H9 (cell line): ENCODE measurements at regions not wholly inside any gene's neighbourhood (a gene's known extent, or its start where the extent isn't known, plus 50 kb on each side); places are given as distances from the start of the nearest gene placed in this dataset.

Experiments
- DNase-seq: peaks from one replicate; pipeline ENCODE4 v3.0.0-alpha.2; 2017
- H2AFZ ChIP-seq: one replicate; pipeline ENCODE4 v1.6.1; 2013; ENCODE audit warnings: mild to moderate bottlenecking, low read length, control low read depth, moderate library complexity
- H2AK5ac ChIP-seq: 2 replicates; pipeline ENCODE4 v1.6.1; 2013; ENCODE audit warnings: low read length, control low read depth, mixed read lengths; ENCODE audit not compliant: insufficient read length
- H2BK120ac ChIP-seq: one replicate; pipeline ENCODE4 v1.6.1; 2013; ENCODE audit warnings: low read depth, mild to moderate bottlenecking, low read length, control low read depth, inconsistent platforms; ENCODE audit not compliant: poor library complexity, severe bottlenecking
- H2BK12ac ChIP-seq: 2 replicates; pipeline ENCODE4 v1.6.1; 2013; ENCODE audit warnings: low read length, control low read depth, mixed read lengths, low read depth; ENCODE audit not compliant: insufficient read length
- H2BK15ac ChIP-seq: 2 replicates; pipeline ENCODE4 v1.6.1; 2013; ENCODE audit warnings: low read depth, low read length, control low read depth
- H2BK20ac ChIP-seq: one replicate; pipeline ENCODE4 v1.6.1; 2013; ENCODE audit warnings: low read depth, mild to moderate bottlenecking, low read length, control low read depth, inconsistent platforms; ENCODE audit not compliant: poor library complexity, severe bottlenecking
- H2BK5ac ChIP-seq: 2 replicates; pipeline ENCODE4 v1.6.1; 2013; ENCODE audit warnings: low read length, control low read depth, mixed read lengths; ENCODE audit not compliant: insufficient read length
- H3K14ac ChIP-seq: 2 replicates; pipeline ENCODE4 v1.6.1; 2013; ENCODE audit warnings: low read length, control low read depth; ENCODE audit not compliant: insufficient read depth
- H3K18ac ChIP-seq: 2 replicates; pipeline ENCODE4 v1.6.1; 2013; ENCODE audit warnings: low read depth, mild to moderate bottlenecking, mixed read lengths, low read length, control low read depth; ENCODE audit not compliant: insufficient read length
- H3K23ac ChIP-seq: 2 replicates; pipeline ENCODE4 v1.6.1; 2013; ENCODE audit warnings: low read length, control low read depth, mixed read lengths, low read depth; ENCODE audit not compliant: insufficient read length
- H3K23me2 ChIP-seq: 2 replicates; pipeline ENCODE4 v1.6.1; 2013; ENCODE audit warnings: low read depth, mild to moderate bottlenecking, mixed read lengths, low read length, control low read depth; ENCODE audit not compliant: insufficient read length, poor library complexity, severe bottlenecking
- H3K27ac ChIP-seq: 2 replicates; pipeline ENCODE4 v1.5.1; 2013; ENCODE audit warnings: low read length, control low read depth, mixed read lengths, low read depth; ENCODE audit not compliant: insufficient read length
- H3K27me3 ChIP-seq: 2 replicates; pipeline ENCODE4 v1.6.1; 2013; ENCODE audit warnings: low read length, control low read depth, inconsistent platforms; ENCODE audit not compliant: insufficient read depth
- H3K4ac ChIP-seq: 2 replicates; pipeline ENCODE4 v1.6.1; 2013; ENCODE audit warnings: low read depth, mild to moderate bottlenecking, control low read depth, inconsistent platforms, low read length, moderate library complexity
- H3K4me1 ChIP-seq: 2 replicates; pipeline ENCODE4 v1.6.1; 2013; ENCODE audit warnings: low read length, control low read depth, inconsistent platforms; ENCODE audit not compliant: insufficient read depth
- H3K4me2 ChIP-seq: 2 replicates; pipeline ENCODE4 v1.6.1; 2013; ENCODE audit warnings: low read length, control low read depth, mixed read lengths; ENCODE audit not compliant: insufficient read length, insufficient read depth
- H3K56ac ChIP-seq: 2 replicates; pipeline ENCODE4 v1.6.1; 2013; ENCODE audit warnings: low read depth, mild to moderate bottlenecking, mixed read lengths, low read length, control low read depth; ENCODE audit not compliant: insufficient read length
- H3K79me1 ChIP-seq: 2 replicates; pipeline ENCODE4 v1.6.1; 2013; ENCODE audit warnings: low read depth, mild to moderate bottlenecking, moderate library complexity, low read length, control low read depth, inconsistent platforms; ENCODE audit not compliant: insufficient read depth, poor library complexity, severe bottlenecking
- H3K79me2 ChIP-seq: 2 replicates; pipeline ENCODE4 v1.6.1; 2013; ENCODE audit warnings: low read length, control low read depth, inconsistent platforms; ENCODE audit not compliant: insufficient read depth
- H3K9ac ChIP-seq: 2 replicates; pipeline ENCODE4 v1.6.1; 2013; ENCODE audit warnings: low read length, control low read depth, mixed read lengths; ENCODE audit not compliant: insufficient read length; ENCODE audit errors: extremely low read depth
- H3K9me3 ChIP-seq: one replicate; pipeline ENCODE4 v1.6.1; 2013; ENCODE audit warnings: low read depth, low read length, inconsistent platforms; ENCODE audit not compliant: control insufficient read depth
- H3T11ph ChIP-seq: one replicate; pipeline ENCODE4 v1.6.1; 2013; ENCODE audit warnings: mild to moderate bottlenecking, low read length, control low read depth, inconsistent platforms
- H4K20me1 ChIP-seq: one replicate; pipeline ENCODE4 v1.6.1; 2013; ENCODE audit not compliant: control insufficient read depth, insufficient read length, insufficient read depth
- H4K5ac ChIP-seq: 2 replicates; pipeline ENCODE4 v1.6.1; 2013; ENCODE audit warnings: low read depth, mild to moderate bottlenecking, mixed read lengths, low read length, control low read depth; ENCODE audit not compliant: insufficient read length
- H4K8ac ChIP-seq: replicated peaks from 2 replicates; pipeline ENCODE4 v1.6.1; 2013; ENCODE audit warnings: low read length, control low read depth, mixed read lengths, low read depth; ENCODE audit not compliant: insufficient read length
- H4K91ac ChIP-seq: 2 replicates; pipeline ENCODE4 v1.6.1; 2013; ENCODE audit warnings: low read depth, mild to moderate bottlenecking, moderate library complexity, mixed read lengths, low read length, control low read depth; ENCODE audit not compliant: insufficient read length
- H3K27ac Mint-ChIP-seq, 3 experiments: 2 replicates in 2 of 3; 3 replicates in 1 of 3; pipeline ENCODE4 v1.8.0; 2020 to 2021; ENCODE audit warnings: mixed read lengths in 3 of 3, mild to moderate bottlenecking in 1 of 3, moderate library complexity in 1 of 3
- H3K27me3 Mint-ChIP-seq: 2 replicates; pipeline ENCODE4 v1.8.0; 2021; ENCODE audit warnings: low read depth, mild to moderate bottlenecking, moderate library complexity, mixed read lengths
- H3K36me3 Mint-ChIP-seq, 3 experiments: 2 replicates in 2 of 3; 3 replicates in 1 of 3; pipeline ENCODE4 v1.8.0; 2020 to 2021; ENCODE audit warnings: low read depth in 3 of 3, mixed read lengths in 3 of 3; ENCODE audit not compliant: insufficient read depth in 1 of 3
- H3K4me1 Mint-ChIP-seq, 2 experiments: 2 replicates each; pipeline ENCODE4 v1.8.0; 2020; ENCODE audit warnings: mixed read lengths in 2 of 2
- H3K4me3 Mint-ChIP-seq, 2 experiments: 2 replicates in 1 of 2; 3 replicates in 1 of 2; pipeline ENCODE4 v1.8.0; 2020 to 2021; ENCODE audit warnings: mild to moderate bottlenecking in 2 of 2, mixed read lengths in 2 of 2, moderate library complexity in 1 of 2
- H3K9me3 Mint-ChIP-seq, 2 experiments: 2 replicates in 1 of 2; 3 replicates in 1 of 2; pipeline ENCODE4 v1.8.0; 2020; ENCODE audit warnings: mild to moderate bottlenecking in 2 of 2, mixed read lengths in 2 of 2, moderate library complexity in 1 of 2
- CTCF ChIP-seq: fragments of 200-600 bp; sonication (generic); conservative IDR thresholded peaks from 3 replicates; pipeline ENCODE4 v1.8.0; 2021; ENCODE audit warnings: antibody characterized with exemption, mild to moderate bottlenecking
- WGBS: extraction: QIAGEN DNeasy Blood & Tissue Kit; methylation state at CpG from one replicate; pipeline ENCODE4 v1.1.7; 2013; ENCODE audit warnings: missing lambda C conversion rate, low lambda C conversion rate, mixed read lengths; ENCODE audit not compliant: insufficient read length; ENCODE audit errors: extremely low coverage; 5-methylcytosine and 5-hydroxymethylcytosine counted together

DNA sequence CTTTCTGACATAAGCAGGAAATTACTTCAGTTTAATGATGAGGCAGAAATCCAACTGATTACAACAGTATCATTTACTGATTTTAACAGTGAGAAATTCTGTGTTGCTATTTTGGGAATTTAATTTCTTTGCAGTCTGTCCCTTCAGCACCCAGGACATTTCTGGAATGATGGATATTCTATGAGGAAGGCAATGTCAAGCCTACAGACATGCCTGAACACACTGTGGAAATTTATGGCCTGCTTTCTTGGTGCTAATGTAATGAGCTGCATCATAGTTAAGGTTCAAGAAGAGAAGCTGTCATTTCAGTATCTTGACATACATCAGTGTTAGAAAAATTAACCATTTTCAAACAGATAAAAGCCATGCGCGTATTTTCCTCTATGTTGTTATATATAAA is 87.7 kb downstream of the SLITRK1 start:
- H3K4me3 Mint-ChIP-seq: no peak overlapping the region
- TF ChIP-seq CTCF: no peak

More for the DNA sequence above, 87.7 kb downstream of the SLITRK1 start:
- Histone ChIP-seq H3K18ac (no peak overlapping the region), H3K23ac (no peak overlapping the region), H2BK5ac (no peak overlapping the region), H2BK20ac (no peak overlapping the region), H4K8ac (no peak overlapping the region), H4K91ac (no peak overlapping the region), H2BK12ac (no peak overlapping the region), H3K27me3 (no peaks in the 10 kb centered on the region), H3K9me3 (no peaks in the 10 kb centered on the region), H4K20me1 (no peaks in the 10 kb centered on the region), H2BK120ac (no peak overlapping the region), H3K4me2 (no peak overlapping the region), H3K79me2 (no peaks in the 10 kb centered on the region), H3K9ac (no peak overlapping the region), H3K23me2 (no peaks in the 10 kb centered on the region), H3K27ac (no peak overlapping the region), H4K5ac (no peak overlapping the region), H3K56ac (no peak overlapping the region), H3K14ac (no peak overlapping the region), H3K4me1 (no peaks in the 10 kb centered on the region), H2AFZ (no peak overlapping the region), H2BK15ac (no peak overlapping the region), H3K79me1 (no peaks in the 10 kb centered on the region), H3K4ac (no peak overlapping the region), H3T11ph (no peak overlapping the region), H2AK5ac (no peak overlapping the region)
- WGBS: no CpG with 5 or more reads among the region's 2 CpGs
- Mint-ChIP-seq H3K27ac (no peak overlapping the region), H3K36me3 (peaks cover 0 to 4% (median 0%) of the 10 kb centered on the region in 3 experiments; a peak in 1 of 7 replicates), H3K9me3 (peaks cover 0 to 3% of the 10 kb centered on the region in 2 experiments; a peak in 1 of 5 replicates), H3K27me3 (no peaks in the 10 kb centered on the region), H3K4me1 (no peaks in the 10 kb centered on the region)
- no peak for DNase-seq
